ENCODE measurements at regions not wholly inside any gene's neighbourhood (a gene's known extent, or its start where the extent isn't known, plus 50 kb on each side); places are given as distances from the start of the nearest gene placed in this dataset.

GRCh38 chrX:122863067-122863466 lies 321.0 kb upstream of the GRIA3 start (continued):
- TF ChIP-seq REST (IDR thresholded peaks at IDR 0.05) (no peak), ATF3 (IDR thresholded peaks at IDR 0.05) (no peak), RAD21 (IDR thresholded peaks at IDR 0.05) (no peak)

- no peaks in the 10 kb centered on the region for H3K36me3 ChIP-seq (ENCODE audit: control insufficient read depth in 4 of 4, insufficient read depth in 3 of 4, low read depth in 1 of 4, low read length in 3 of 4)
- no peak overlapping the region for H3K4me3 ChIP-seq (ENCODE audit: low read depth in 1 of 3, low read length in 3 of 3)
- H3K9me3 ChIP-seq (ENCODE audit: control insufficient read depth in 4 of 4, low read length in 3 of 4), result no peaks in the 10 kb centered on the region
- no peaks in the 10 kb centered on the region for H3K4me1 ChIP-seq (ENCODE audit: control insufficient read depth in 4 of 4, insufficient read depth in 4 of 4, low read length in 3 of 4)
- WGBS, result 70% methylated on average over 2 of the region's 2 CpGs
- H3K27me3 ChIP-seq (ENCODE audit: control insufficient read depth in 4 of 4, insufficient read depth in 4 of 4, low read length in 3 of 4), result no peaks in the 10 kb centered on the region
- no peak for DNase-seq (ENCODE audit: low spot score)
- no peak overlapping the region for H3K9ac ChIP-seq (ENCODE audit: low read depth in 1 of 2, low read length in 2 of 2)
- TF ChIP-seq SP1 (IDR thresholded peaks at IDR 0.05), result no peak
- no peak for TF ChIP-seq HNF4G (IDR thresholded peaks at IDR 0.05)
- TF ChIP-seq REST (IDR thresholded peaks at IDR 0.05), result no peak
- TF ChIP-seq EGR1 (IDR thresholded peaks at IDR 0.05; ENCODE audit: low read depth in 2 of 2), result no peak
- TF ChIP-seq ATF3 (IDR thresholded peaks at IDR 0.05), result no peak
- no peak for TF ChIP-seq FOXA2 (IDR thresholded peaks at IDR 0.05)
- TF ChIP-seq RXRA (IDR thresholded peaks at IDR 0.05), result no peak
- TF ChIP-seq TAF1 (conservative IDR thresholded peaks at IDR 0.05), result no peak
- no peak for TF ChIP-seq FOXA1 (IDR thresholded peaks at IDR 0.05)
- H3K27ac ChIP-seq (ENCODE audit: low read depth in 1 of 2, low read length in 2 of 2), result no peak overlapping the region
These were observed 317.5 kb upstream of the GRIA3 start for GRCh38 chrX:122866532-122866931.

GRCh38 chrX:122868631-122869030 lies 315.4 kb upstream of the GRIA3 start:
- no peak for TF ChIP-seq FOXA2 (IDR thresholded peaks at IDR 0.05)
- TF ChIP-seq EGR1 (IDR thresholded peaks at IDR 0.05; ENCODE audit: low read depth in 2 of 2), result no peak
- no peak for TF ChIP-seq FOXA1 (IDR thresholded peaks at IDR 0.05)
- no peak for TF ChIP-seq HNF4G (IDR thresholded peaks at IDR 0.05)
- no peak for TF ChIP-seq ZBTB33 (IDR thresholded peaks at IDR 0.05)
- no peak for TF ChIP-seq RAD21 (IDR thresholded peaks at IDR 0.05)
- no peak for TF ChIP-seq HNF4A (conservative IDR thresholded peaks at IDR 0.05)
- TF ChIP-seq JUND (IDR thresholded peaks at IDR 0.05), result no peak
- no peak for TF ChIP-seq MAX (IDR thresholded peaks at IDR 0.05)
- TF ChIP-seq TAF1 (conservative IDR thresholded peaks at IDR 0.05), result no peak
- TF ChIP-seq GABPA (IDR thresholded peaks at IDR 0.05 in 1 of 2, conservative IDR thresholded peaks at IDR 0.05 in 1 of 2), result no peak
- TF ChIP-seq REST (IDR thresholded peaks at IDR 0.05), result no peak
- no peak for TF ChIP-seq SP1 (IDR thresholded peaks at IDR 0.05)
- 72% methylated on average over 1 of the region's 1 CpG for WGBS
- Histone ChIP-seq H3K27me3 (ENCODE audit: control insufficient read depth in 4 of 4, insufficient read depth in 4 of 4, low read length in 3 of 4) (no peaks in the 10 kb centered on the region), H3K9me3 (ENCODE audit: control insufficient read depth in 4 of 4, low read length in 3 of 4) (no peaks in the 10 kb centered on the region), H3K4me1 (ENCODE audit: control insufficient read depth in 4 of 4, insufficient read depth in 4 of 4, low read length in 3 of 4) (no peaks in the 10 kb centered on the region), H3K9ac (ENCODE audit: low read depth in 1 of 2, low read length in 2 of 2) (no peak overlapping the region), H3K27ac (ENCODE audit: low read depth in 1 of 2, low read length in 2 of 2) (no peak overlapping the region), H3K36me3 (ENCODE audit: control insufficient read depth in 4 of 4, insufficient read depth in 3 of 4, low read depth in 1 of 4, low read length in 3 of 4) (no peaks in the 10 kb centered on the region), H3K4me3 (ENCODE audit: low read depth in 1 of 3, low read length in 3 of 3) (no peak overlapping the region)
- DNase-seq (ENCODE audit: low spot score), result no peak
